ENCODE measurements at regions not wholly inside any gene's neighbourhood (a gene's known extent, or its start where the extent isn't known, plus 50 kb on each side); places are given as distances from the start of the nearest gene placed in this dataset.

DNA sequence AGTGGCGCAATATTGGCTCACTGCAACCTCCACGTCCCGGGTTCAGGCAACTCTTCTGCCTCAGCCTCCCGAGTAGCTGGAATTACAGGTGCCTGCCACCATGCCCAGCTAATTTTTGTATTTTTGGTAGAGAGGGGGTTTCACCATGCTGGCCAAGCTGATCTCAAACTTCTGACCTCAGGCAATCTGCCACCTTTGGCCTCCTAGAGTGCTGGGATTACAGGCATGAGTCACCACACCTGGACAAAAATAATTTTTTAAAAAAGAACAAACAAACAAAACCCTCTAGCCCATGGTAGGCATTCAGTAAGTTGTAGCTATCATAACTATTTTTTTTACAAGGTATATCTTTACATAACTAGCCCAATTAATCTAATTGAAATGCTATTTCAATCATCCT, 73.9 kb upstream of the CAPRIN1 start:
- TF ChIP-seq, protein P1, sequence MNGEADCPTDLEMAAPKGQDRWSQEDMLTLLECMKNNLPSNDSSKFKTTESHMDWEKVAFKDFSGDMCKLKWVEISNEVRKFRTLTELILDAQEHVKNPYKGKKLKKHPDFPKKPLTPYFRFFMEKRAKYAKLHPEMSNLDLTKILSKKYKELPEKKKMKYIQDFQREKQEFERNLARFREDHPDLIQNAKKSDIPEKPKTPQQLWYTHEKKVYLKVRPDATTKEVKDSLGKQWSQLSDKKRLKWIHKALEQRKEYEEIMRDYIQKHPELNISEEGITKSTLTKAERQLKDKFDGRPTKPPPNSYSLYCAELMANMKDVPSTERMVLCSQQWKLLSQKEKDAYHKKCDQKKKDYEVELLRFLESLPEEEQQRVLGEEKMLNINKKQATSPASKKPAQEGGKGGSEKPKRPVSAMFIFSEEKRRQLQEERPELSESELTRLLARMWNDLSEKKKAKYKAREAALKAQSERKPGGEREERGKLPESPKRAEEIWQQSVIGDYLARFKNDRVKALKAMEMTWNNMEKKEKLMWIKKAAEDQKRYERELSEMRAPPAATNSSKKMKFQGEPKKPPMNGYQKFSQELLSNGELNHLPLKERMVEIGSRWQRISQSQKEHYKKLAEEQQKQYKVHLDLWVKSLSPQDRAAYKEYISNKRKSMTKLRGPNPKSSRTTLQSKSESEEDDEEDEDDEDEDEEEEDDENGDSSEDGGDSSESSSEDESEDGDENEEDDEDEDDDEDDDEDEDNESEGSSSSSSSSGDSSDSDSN (IDR thresholded peaks at IDR 0.05; ENCODE audit: borderline replicate concordance in 1 of 2, low read depth in 2 of 2, low read length in 2 of 2), result no peak
- no peak for TF ChIP-seq CBX8 (IDR thresholded peaks at IDR 0.05; ENCODE audit: borderline replicate concordance, extremely low read depth, low read depth, low read length, poor library complexity, severe bottlenecking)
- TF ChIP-seq, protein P2, sequence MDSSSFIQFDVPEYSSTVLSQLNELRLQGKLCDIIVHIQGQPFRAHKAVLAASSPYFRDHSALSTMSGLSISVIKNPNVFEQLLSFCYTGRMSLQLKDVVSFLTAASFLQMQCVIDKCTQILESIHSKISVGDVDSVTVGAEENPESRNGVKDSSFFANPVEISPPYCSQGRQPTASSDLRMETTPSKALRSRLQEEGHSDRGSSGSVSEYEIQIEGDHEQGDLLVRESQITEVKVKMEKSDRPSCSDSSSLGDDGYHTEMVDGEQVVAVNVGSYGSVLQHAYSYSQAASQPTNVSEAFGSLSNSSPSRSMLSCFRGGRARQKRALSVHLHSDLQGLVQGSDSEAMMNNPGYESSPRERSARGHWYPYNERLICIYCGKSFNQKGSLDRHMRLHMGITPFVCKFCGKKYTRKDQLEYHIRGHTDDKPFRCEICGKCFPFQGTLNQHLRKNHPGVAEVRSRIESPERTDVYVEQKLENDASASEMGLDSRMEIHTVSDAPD (CRISPR knock-in tag; IDR thresholded peaks at IDR 0.05), result no peak
- TF ChIP-seq POLR2H (tag; IDR thresholded peaks at IDR 0.05; ENCODE audit: low read depth), result no peak
- no peak for TF ChIP-seq ZNF121 (CRISPR knock-in tag; conservative IDR thresholded peaks at IDR 0.05)
- TF ChIP-seq EWSR1 (IDR thresholded peaks at IDR 0.05; ENCODE audit: borderline replicate concordance, low read depth, partially characterized antibody), result no peak
- no peak for TF ChIP-seq SMC3 (conservative IDR thresholded peaks at IDR 0.05; ENCODE audit: insufficient read depth, low read depth, low read length)
- TF ChIP-seq, protein P3, sequence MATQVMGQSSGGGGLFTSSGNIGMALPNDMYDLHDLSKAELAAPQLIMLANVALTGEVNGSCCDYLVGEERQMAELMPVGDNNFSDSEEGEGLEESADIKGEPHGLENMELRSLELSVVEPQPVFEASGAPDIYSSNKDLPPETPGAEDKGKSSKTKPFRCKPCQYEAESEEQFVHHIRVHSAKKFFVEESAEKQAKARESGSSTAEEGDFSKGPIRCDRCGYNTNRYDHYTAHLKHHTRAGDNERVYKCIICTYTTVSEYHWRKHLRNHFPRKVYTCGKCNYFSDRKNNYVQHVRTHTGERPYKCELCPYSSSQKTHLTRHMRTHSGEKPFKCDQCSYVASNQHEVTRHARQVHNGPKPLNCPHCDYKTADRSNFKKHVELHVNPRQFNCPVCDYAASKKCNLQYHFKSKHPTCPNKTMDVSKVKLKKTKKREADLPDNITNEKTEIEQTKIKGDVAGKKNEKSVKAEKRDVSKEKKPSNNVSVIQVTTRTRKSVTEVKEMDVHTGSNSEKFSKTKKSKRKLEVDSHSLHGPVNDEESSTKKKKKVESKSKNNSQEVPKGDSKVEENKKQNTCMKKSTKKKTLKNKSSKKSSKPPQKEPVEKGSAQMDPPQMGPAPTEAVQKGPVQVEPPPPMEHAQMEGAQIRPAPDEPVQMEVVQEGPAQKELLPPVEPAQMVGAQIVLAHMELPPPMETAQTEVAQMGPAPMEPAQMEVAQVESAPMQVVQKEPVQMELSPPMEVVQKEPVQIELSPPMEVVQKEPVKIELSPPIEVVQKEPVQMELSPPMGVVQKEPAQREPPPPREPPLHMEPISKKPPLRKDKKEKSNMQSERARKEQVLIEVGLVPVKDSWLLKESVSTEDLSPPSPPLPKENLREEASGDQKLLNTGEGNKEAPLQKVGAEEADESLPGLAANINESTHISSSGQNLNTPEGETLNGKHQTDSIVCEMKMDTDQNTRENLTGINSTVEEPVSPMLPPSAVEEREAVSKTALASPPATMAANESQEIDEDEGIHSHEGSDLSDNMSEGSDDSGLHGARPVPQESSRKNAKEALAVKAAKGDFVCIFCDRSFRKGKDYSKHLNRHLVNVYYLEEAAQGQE (IDR thresholded peaks at IDR 0.05; ENCODE audit: borderline replicate concordance), result no peak
- TF ChIP-seq, protein P3 (CRISPR knock-in tag; IDR thresholded peaks at IDR 0.05; ENCODE audit: low read depth), result no peak
- TF ChIP-seq, protein P4, sequence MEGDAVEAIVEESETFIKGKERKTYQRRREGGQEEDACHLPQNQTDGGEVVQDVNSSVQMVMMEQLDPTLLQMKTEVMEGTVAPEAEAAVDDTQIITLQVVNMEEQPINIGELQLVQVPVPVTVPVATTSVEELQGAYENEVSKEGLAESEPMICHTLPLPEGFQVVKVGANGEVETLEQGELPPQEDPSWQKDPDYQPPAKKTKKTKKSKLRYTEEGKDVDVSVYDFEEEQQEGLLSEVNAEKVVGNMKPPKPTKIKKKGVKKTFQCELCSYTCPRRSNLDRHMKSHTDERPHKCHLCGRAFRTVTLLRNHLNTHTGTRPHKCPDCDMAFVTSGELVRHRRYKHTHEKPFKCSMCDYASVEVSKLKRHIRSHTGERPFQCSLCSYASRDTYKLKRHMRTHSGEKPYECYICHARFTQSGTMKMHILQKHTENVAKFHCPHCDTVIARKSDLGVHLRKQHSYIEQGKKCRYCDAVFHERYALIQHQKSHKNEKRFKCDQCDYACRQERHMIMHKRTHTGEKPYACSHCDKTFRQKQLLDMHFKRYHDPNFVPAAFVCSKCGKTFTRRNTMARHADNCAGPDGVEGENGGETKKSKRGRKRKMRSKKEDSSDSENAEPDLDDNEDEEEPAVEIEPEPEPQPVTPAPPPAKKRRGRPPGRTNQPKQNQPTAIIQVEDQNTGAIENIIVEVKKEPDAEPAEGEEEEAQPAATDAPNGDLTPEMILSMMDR (IDR thresholded peaks at IDR 0.05 in 2 of 3, conservative IDR thresholded peaks at IDR 0.05 in 1 of 3; ENCODE audit: insufficient read depth in 2 of 3, low read depth in 1 of 3, low read length in 3 of 3), result no peak
- no peak for TF ChIP-seq KLF1 (tag; IDR thresholded peaks at IDR 0.05)
- TF ChIP-seq CEBPB (tag; IDR thresholded peaks at IDR 0.05), result no peak

Data from K562 (cell line).